ENCODE measurements at regions not wholly inside any gene's neighbourhood (a gene's known extent, or its start where the extent isn't known, plus 50 kb on each side); places are given as distances from the start of the nearest gene placed in this dataset.

- Histone ChIP-seq H3K27me3 (ENCODE audit: insufficient read depth, low read depth, low read length) (no peaks in the 10 kb centered on the region), H3K79me2 (replicated peaks; ENCODE audit: insufficient read depth, low read length) (no peaks in the 10 kb centered on the region), H3F3A (ENCODE audit: insufficient read depth, low read length, poor library complexity, severe bottlenecking) (no peaks in the 10 kb centered on the region), H3K9me2 (ENCODE audit: insufficient read depth, low read length) (no peaks in the 10 kb centered on the region), H3K36me3 (ENCODE audit: insufficient read depth, low read length) (no peaks in the 10 kb centered on the region), H3K9me3 (ENCODE audit: low read length) (no peaks in the 10 kb centered on the region), H2AFZ (ENCODE audit: low read depth, low read length) (no peak overlapping the region), H3K4me3 (ENCODE audit: low read length) (no peak overlapping the region), H4K20me1 (ENCODE audit: insufficient read depth) (no peaks in the 10 kb centered on the region), H3K9ac (ENCODE audit: low read length) (no peak overlapping the region), H3K4me2 (ENCODE audit: low read length) (no peak overlapping the region), H3K27ac (ENCODE audit: low read length) (no peak overlapping the region)
- no peak for TF ChIP-seq POLR2AphosphoS5 (IDR thresholded peaks at IDR 0.05)
- no peak for TF ChIP-seq SMC3 (conservative IDR thresholded peaks at IDR 0.05; ENCODE audit: poor library complexity)
- no peak for TF ChIP-seq MXI1 (conservative IDR thresholded peaks at IDR 0.05; ENCODE audit: poor library complexity, severe bottlenecking)
- TF ChIP-seq, protein P1, sequence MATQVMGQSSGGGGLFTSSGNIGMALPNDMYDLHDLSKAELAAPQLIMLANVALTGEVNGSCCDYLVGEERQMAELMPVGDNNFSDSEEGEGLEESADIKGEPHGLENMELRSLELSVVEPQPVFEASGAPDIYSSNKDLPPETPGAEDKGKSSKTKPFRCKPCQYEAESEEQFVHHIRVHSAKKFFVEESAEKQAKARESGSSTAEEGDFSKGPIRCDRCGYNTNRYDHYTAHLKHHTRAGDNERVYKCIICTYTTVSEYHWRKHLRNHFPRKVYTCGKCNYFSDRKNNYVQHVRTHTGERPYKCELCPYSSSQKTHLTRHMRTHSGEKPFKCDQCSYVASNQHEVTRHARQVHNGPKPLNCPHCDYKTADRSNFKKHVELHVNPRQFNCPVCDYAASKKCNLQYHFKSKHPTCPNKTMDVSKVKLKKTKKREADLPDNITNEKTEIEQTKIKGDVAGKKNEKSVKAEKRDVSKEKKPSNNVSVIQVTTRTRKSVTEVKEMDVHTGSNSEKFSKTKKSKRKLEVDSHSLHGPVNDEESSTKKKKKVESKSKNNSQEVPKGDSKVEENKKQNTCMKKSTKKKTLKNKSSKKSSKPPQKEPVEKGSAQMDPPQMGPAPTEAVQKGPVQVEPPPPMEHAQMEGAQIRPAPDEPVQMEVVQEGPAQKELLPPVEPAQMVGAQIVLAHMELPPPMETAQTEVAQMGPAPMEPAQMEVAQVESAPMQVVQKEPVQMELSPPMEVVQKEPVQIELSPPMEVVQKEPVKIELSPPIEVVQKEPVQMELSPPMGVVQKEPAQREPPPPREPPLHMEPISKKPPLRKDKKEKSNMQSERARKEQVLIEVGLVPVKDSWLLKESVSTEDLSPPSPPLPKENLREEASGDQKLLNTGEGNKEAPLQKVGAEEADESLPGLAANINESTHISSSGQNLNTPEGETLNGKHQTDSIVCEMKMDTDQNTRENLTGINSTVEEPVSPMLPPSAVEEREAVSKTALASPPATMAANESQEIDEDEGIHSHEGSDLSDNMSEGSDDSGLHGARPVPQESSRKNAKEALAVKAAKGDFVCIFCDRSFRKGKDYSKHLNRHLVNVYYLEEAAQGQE (IDR thresholded peaks at IDR 0.05; ENCODE audit: borderline replicate concordance) = no peak
- TF ChIP-seq RAD21 (conservative IDR thresholded peaks at IDR 0.05) = no peak
- no peak for TF ChIP-seq TAF1 (IDR thresholded peaks at IDR 0.05; ENCODE audit: low read depth)
- TF ChIP-seq EP300 (conservative IDR thresholded peaks at IDR 0.05; ENCODE audit: poor library complexity, severe bottlenecking) = no peak
- TF ChIP-seq CTCF (IDR thresholded peaks at IDR 0.05; ENCODE audit: poor library complexity, severe bottlenecking) = no peak
- no peak for TF ChIP-seq EZH2 (IDR thresholded peaks at IDR 0.05; ENCODE audit: borderline replicate concordance, insufficient read depth, low read length, poor library complexity, severe bottlenecking)
Observed at GRCh38 chr3:99128725-99129505, 227.4 kb upstream of the DCBLD2 start.

DNA sequence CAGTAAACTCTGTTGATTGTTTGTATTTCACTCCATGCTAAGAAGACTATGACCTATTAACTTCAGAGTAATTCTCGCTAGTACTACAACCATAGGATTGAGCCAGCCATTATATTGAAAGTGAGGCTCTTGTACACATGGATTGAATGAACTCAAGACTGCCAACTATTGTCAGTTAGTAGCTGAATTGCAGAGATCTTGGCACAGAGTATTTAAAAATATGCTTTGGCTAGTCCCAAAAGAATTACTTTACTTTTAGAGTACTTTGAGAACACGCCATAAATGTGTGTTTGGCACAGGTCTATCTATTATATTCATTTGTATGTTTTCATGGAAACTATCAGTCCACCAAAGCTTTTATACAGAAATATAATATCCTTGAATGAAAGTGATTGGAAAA, 226.7 kb upstream of the DCBLD2 start:
- H3K4me2 ChIP-seq (ENCODE audit: low read length) = no peak overlapping the region
- no peaks in the 10 kb centered on the region for H3K79me2 ChIP-seq (replicated peaks; ENCODE audit: insufficient read depth, low read length)
- H3K9ac ChIP-seq (ENCODE audit: low read length) = no peak overlapping the region

More for the DNA sequence above, 226.7 kb upstream of the DCBLD2 start:
- Histone ChIP-seq H3K27me3 (ENCODE audit: insufficient read depth, low read depth, low read length) (no peaks in the 10 kb centered on the region), H2AFZ (ENCODE audit: low read depth, low read length) (no peak overlapping the region), H3K36me3 (ENCODE audit: insufficient read depth, low read length) (no peaks in the 10 kb centered on the region), H3K27ac (ENCODE audit: low read length) (no peak overlapping the region), H3K9me2 (ENCODE audit: insufficient read depth, low read length) (no peaks in the 10 kb centered on the region), H3K9me3 (ENCODE audit: low read length) (no peaks in the 10 kb centered on the region), H3K4me3 (ENCODE audit: low read length) (no peak overlapping the region), H4K20me1 (ENCODE audit: insufficient read depth) (no peaks in the 10 kb centered on the region), H3F3A (ENCODE audit: insufficient read depth, low read length, poor library complexity, severe bottlenecking) (no peaks in the 10 kb centered on the region)
- TF ChIP-seq TAF1 (IDR thresholded peaks at IDR 0.05; ENCODE audit: low read depth) (no peak), SMC3 (conservative IDR thresholded peaks at IDR 0.05; ENCODE audit: poor library complexity) (no peak), EZH2 (IDR thresholded peaks at IDR 0.05; ENCODE audit: borderline replicate concordance, insufficient read depth, low read length, poor library complexity, severe bottlenecking) (no peak), MXI1 (conservative IDR thresholded peaks at IDR 0.05; ENCODE audit: poor library complexity, severe bottlenecking) (no peak), RAD21 (conservative IDR thresholded peaks at IDR 0.05) (no peak), EP300 (conservative IDR thresholded peaks at IDR 0.05; ENCODE audit: poor library complexity, severe bottlenecking) (no peak), CTCF (IDR thresholded peaks at IDR 0.05; ENCODE audit: poor library complexity, severe bottlenecking) (no peak), POLR2AphosphoS5 (IDR thresholded peaks at IDR 0.05) (no peak)
- TF ChIP-seq, protein P1 (IDR thresholded peaks at IDR 0.05; ENCODE audit: borderline replicate concordance) = no peak

Measured in neural cell (in vitro differentiated cells).